ENCODE measurements at regions not wholly inside any gene's neighbourhood (a gene's known extent, or its start where the extent isn't known, plus 50 kb on each side); places are given as distances from the start of the nearest gene placed in this dataset.

DNA sequence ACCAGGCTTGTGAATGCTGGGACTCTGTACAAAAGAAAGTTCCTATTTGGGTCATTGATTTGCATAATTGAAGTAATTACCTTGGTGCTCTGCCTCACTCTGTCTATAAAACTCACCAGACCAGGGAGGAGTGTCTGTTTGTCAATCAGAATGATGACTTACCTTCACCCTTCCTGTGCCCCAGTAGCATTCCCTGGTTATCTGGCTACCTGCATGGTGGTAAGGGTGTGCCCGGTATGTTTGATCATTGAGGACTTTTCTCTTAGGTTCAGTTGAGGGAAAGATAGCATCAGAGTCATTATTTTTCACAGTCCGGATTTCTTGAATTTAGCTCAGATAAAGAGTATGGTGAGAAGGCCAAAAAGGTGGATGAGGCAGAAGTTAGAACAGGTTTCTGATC lies 190.0 kb downstream of the BRINP2 start:
- Histone ChIP-seq H3K4me1 (no peaks in the 10 kb centered on the region), H3K36me3 (no peaks in the 10 kb centered on the region), H3K9me3 (no peaks in the 10 kb centered on the region), H3K4me3 (no peak overlapping the region), H3K27ac (no peak overlapping the region), H3K27me3 (no peaks in the 10 kb centered on the region)
- no peak for DNase-seq (ENCODE audit: low spot score in 2 of 2)
- TF ChIP-seq, protein P1, sequence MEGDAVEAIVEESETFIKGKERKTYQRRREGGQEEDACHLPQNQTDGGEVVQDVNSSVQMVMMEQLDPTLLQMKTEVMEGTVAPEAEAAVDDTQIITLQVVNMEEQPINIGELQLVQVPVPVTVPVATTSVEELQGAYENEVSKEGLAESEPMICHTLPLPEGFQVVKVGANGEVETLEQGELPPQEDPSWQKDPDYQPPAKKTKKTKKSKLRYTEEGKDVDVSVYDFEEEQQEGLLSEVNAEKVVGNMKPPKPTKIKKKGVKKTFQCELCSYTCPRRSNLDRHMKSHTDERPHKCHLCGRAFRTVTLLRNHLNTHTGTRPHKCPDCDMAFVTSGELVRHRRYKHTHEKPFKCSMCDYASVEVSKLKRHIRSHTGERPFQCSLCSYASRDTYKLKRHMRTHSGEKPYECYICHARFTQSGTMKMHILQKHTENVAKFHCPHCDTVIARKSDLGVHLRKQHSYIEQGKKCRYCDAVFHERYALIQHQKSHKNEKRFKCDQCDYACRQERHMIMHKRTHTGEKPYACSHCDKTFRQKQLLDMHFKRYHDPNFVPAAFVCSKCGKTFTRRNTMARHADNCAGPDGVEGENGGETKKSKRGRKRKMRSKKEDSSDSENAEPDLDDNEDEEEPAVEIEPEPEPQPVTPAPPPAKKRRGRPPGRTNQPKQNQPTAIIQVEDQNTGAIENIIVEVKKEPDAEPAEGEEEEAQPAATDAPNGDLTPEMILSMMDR (IDR thresholded peaks at IDR 0.05): no peak
- no peak for TF ChIP-seq POLR2A (IDR thresholded peaks at IDR 0.05)
- TF ChIP-seq POLR2AphosphoS5 (IDR thresholded peaks at IDR 0.05): no peak
- intact Hi-C loops (cut with DNase I; ENCODE audit: low total_unique reads): no loop called here

DNA sequence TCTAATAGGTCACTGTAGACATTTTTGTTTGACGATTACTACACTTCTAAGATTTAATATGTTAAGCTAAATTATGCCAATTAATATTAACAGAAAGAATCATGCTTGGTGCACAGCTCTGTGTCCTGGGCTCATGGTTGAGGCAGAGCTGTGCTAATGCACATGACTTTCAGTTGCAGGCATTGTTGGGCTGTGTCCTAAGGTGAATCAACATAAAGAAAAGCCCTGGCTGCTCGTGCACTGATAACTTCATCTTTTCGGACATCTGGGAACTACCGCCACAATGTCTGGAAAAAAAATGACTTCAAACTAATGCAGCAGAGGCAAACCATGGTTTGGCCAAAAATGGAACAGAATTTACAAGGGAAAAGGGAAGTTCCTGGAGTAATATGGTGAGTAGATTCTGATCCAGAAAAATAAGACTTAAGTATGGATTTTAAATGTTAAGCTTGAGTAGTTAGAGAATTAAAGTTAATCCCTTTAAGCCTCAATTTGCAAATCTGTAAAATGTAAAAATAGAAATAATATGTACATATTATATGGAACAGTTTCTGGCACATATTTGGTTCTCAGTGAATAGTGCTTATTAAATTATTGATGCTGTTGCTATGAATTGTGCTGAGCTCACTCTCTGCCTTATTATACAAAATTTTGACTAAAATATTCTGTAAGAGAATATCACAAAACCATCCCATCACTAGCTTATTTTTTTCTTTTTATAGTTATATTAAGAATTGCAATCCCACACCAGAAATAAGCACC lies 186.1 kb downstream of the BRINP2 start:
- intact Hi-C loops (cut with DNase I; ENCODE audit: low total_unique reads): no loop called here
- Histone ChIP-seq H3K27me3 (no peaks in the 10 kb centered on the region), H3K4me1 (no peaks in the 10 kb centered on the region), H3K36me3 (no peaks in the 10 kb centered on the region), H3K27ac (no peak overlapping the region), H3K4me3 (no peak overlapping the region), H3K9me3 (no peaks in the 10 kb centered on the region)
- TF ChIP-seq POLR2A (IDR thresholded peaks at IDR 0.05) (no peak), POLR2AphosphoS5 (IDR thresholded peaks at IDR 0.05) (no peak)
- TF ChIP-seq, protein P1 (IDR thresholded peaks at IDR 0.05): no peak
- DNase-seq (ENCODE audit: low spot score in 2 of 2): no peak

DNA sequence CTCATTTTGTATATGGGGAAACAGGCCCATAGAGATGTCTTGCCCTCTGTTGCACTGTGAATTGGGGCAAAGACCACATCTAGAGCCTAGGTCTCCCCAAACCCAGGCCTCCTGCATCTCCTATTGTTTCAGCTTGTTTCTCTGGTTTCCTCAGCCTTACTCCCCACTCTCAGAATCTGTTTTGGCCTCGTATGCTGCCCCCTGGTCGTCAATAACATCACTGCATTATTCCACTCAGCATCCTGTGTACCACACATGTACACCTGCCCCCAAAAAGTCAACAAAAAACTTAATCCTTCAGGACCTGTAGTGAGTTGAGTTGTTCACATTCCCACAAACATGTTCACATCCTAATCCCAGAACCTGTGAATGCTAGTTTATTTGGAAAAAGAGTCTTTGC lies 184.8 kb downstream of the BRINP2 start:
- no peak for TF ChIP-seq POLR2AphosphoS5 (IDR thresholded peaks at IDR 0.05)
- TF ChIP-seq, protein P1 (IDR thresholded peaks at IDR 0.05): no peak
- TF ChIP-seq POLR2A (IDR thresholded peaks at IDR 0.05): no peak
- DNase-seq (ENCODE audit: low spot score in 2 of 2): no peak
- Histone ChIP-seq H3K36me3 (no peaks in the 10 kb centered on the region), H3K4me1 (no peaks in the 10 kb centered on the region), H3K4me3 (no peak overlapping the region), H3K27me3 (no peaks in the 10 kb centered on the region), H3K27ac (no peak overlapping the region), H3K9me3 (no peaks in the 10 kb centered on the region)
- intact Hi-C loops (cut with DNase I; ENCODE audit: low total_unique reads): no loop called here

DNA sequence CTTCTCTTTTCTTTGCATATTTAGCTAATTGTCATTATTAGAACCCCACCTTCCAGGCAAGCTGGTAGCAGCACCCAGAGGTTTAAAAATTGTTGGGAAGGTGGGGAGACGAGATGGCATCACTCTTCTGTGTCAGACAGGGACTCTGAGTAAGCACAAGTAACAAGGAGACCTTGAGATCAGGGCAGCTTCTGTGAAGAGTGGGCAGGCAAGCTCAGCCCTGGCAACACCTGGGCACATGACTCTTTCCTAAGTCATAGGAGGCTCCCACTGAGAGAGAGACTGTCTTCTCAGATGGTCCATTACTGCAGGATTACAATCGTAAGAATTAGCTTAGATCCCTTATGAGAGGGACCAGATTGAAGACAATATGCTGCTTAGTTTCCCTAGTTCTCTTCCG lies 183.5 kb downstream of the BRINP2 start:
- TF ChIP-seq, protein P1 (IDR thresholded peaks at IDR 0.05): no peak
- TF ChIP-seq POLR2AphosphoS5 (IDR thresholded peaks at IDR 0.05) (no peak), POLR2A (IDR thresholded peaks at IDR 0.05) (no peak)
- Histone ChIP-seq H3K4me3 (no peak overlapping the region), H3K27me3 (no peaks in the 10 kb centered on the region), H3K9me3 (no peaks in the 10 kb centered on the region), H3K4me1 (no peaks in the 10 kb centered on the region), H3K36me3 (no peaks in the 10 kb centered on the region), H3K27ac (no peak overlapping the region)
- no peak for DNase-seq (ENCODE audit: low spot score in 2 of 2)
- intact Hi-C loops (cut with DNase I; ENCODE audit: low total_unique reads): no loop called here

DNA sequence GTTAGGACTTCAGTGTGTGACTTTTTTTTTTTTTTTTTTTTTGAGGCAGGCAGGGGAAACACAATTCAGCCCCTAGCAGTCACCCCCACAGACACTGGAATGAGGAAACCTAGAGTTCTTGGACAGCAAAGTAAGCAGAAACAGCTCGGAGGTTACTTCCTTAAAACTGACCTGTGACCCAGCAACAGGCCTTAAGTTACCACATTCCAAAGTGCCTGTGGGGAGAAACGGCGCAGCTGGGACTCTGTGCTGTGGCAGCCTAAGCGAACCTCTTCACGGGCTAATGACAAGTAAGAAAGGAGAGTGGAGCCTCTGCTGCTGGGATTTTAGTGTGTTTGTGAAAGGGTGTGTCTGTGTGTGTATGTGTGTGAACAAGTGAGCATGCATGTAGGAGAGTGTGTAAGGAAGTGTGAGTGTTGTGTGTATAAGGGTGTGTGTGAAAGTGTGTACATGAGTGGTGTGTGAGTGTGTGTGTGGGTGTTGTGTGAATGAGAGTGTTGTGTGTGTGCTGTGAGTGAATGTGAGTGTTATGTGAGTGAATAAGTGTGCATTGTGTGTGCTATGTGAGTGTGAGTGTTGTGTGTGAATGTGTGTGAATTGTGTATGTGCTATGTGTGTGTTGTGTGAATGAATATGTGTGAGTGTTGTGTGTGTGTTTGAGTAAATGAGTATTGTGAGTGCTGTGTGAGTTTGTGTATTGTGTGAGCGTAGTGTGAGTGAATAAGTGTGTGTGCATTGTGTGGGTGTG lies 180.8 kb downstream of the BRINP2 start:
- intact Hi-C loops (cut with DNase I; ENCODE audit: low total_unique reads): no loop called here
- Histone ChIP-seq H3K27ac (no peak overlapping the region), H3K36me3 (no peaks in the 10 kb centered on the region), H3K9me3 (no peaks in the 10 kb centered on the region), H3K27me3 (no peaks in the 10 kb centered on the region), H3K4me3 (no peak overlapping the region), H3K4me1 (no peaks in the 10 kb centered on the region)
- DNase-seq (ENCODE audit: low spot score in 2 of 2): no peak
- TF ChIP-seq POLR2A (IDR thresholded peaks at IDR 0.05): no peak
- TF ChIP-seq, protein P1 (IDR thresholded peaks at IDR 0.05): no peak
- TF ChIP-seq POLR2AphosphoS5 (IDR thresholded peaks at IDR 0.05): no peak

Measured in breast epithelium (tissue), 4 donors.